ENCODE measurements at regions not wholly inside any gene's neighbourhood (a gene's known extent, or its start where the extent isn't known, plus 50 kb on each side); places are given as distances from the start of the nearest gene placed in this dataset.

DNA sequence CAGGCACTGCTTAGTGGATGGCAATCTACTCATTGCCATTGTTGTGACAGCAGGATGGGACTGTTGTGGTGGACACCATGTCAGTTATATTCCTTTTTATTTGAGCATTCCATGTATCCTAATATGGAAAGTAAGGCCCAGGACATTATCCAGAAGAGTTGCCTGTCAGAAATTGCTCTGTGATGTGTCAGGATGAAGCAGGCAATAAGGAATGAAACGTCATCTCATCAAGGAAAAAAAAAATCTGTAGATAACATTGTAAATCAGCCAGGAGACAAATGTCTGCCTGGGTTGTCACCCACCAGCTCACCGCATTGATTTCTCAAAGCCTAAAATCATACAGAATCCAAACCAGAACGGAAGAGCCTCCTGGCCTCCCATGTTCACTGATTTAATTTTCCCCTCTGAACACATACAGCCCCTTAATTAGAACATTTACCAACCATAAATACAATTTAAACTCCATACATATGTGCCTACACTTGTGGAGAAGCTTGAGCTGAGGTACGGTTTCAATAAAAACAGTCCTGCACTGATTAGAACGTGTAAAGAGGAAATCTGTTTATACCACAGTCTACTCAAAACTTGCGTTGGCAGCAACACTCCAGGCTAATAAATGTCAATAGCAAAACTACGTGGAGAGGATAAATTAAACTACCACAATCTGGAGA lies 73.9 kb downstream of the FOXD1 start:
- ATAC-seq (ENCODE audit: low read depth) = peak; percentile 26
- Histone ChIP-seq H2AK5ac (ENCODE audit: low read depth, low read length) (peak overlapping the region; percentile 98), H3K9me1 (ENCODE audit: insufficient read depth, low read length) (peaks cover 27% of the 10 kb centered on the region), H3K4me2 (ENCODE audit: low read depth, low read length) (peak overlapping the region; percentile 24; the same call in 1 of the 2 replicates), H3K36me3 (ENCODE audit: control insufficient read depth, insufficient read depth, low read length) (no peaks in the 10 kb centered on the region), H2BK5ac (ENCODE audit: low read depth, low read length, poor library complexity, severe bottlenecking) (peak overlapping the region; percentile 95), H3K27ac (ENCODE audit: insufficient read depth, low read length) (peak overlapping the region; percentile 52; the same call in 1 of the 2 replicates), H3K56ac (ENCODE audit: extremely low read depth, insufficient read depth, low read length) (peak overlapping the region; percentile 88), H2BK20ac (ENCODE audit: low read depth, low read length) (peak overlapping the region; percentile 99), H2AFZ (replicated peaks; ENCODE audit: low read length, poor library complexity) (peak overlapping the region; percentile 70), H3K18ac (ENCODE audit: low read depth, low read length) (peak overlapping the region; percentile 80; the same call in 1 of the 2 replicates), H3K14ac (replicated peaks; ENCODE audit: low read depth, low read length) (peak overlapping the region; percentile 97), H3K79me1 (ENCODE audit: low read depth in 1 of 2, low read length in 2 of 2) (peaks cover 3 to 38% of the 10 kb centered on the region in 2 experiments; a peak in 3 of 4 replicates), H4K8ac (ENCODE audit: low read depth in 2 of 2, low read length in 2 of 2) (peak overlapping the region; percentile 82 to 95), H4K5ac (ENCODE audit: low read depth, low read length) (peak overlapping the region; percentile 83; the same call in 1 of the 2 replicates), H2BK15ac (ENCODE audit: low read depth, low read length) (peak overlapping the region; percentile 88; the same call in 2 of the 3 replicates), H3K4me3 (ENCODE audit: insufficient read depth, low read depth, low read length) (no peak overlapping the region), H3K9me3 (ENCODE audit: control insufficient read depth, insufficient read depth, low read length) (no peaks in the 10 kb centered on the region), H3K27me3 (ENCODE audit: control insufficient read depth, insufficient read depth, low read length) (no peaks in the 10 kb centered on the region), H3K4ac (ENCODE audit: low read depth, low read length) (peak overlapping the region; percentile 99), H4K20me1 (ENCODE audit: insufficient read depth, low read length) (peaks cover 4% of the 10 kb centered on the region; the same call in 1 of the 2 replicates), H2AK9ac (replicated peaks; ENCODE audit: low read depth, low read length, poor library complexity) (no peak overlapping the region), H2BK120ac (ENCODE audit: low read depth, low read length) (peak overlapping the region; percentile 99), H3K9ac (ENCODE audit: low read depth, low read length) (no peak overlapping the region; the same call in 1 of the 2 replicates), H3K4me1 (ENCODE audit: control insufficient read depth, insufficient read depth, low read length) (peaks cover 31% of the 10 kb centered on the region), H4K91ac (ENCODE audit: insufficient read depth, low read depth, low read length) (peak overlapping the region; percentile 94), H3K23ac (ENCODE audit: low read depth, low read length) (peak overlapping the region; percentile 95)
- DNase-seq = peak; percentile 88
- dilution Hi-C loops (cut with HindIII; ENCODE audit: low sequenced_read_pairs, unreplicated experiment) (no loop called here), in situ Hi-C loops (cut with MboI; ENCODE audit: low sequenced_read_pairs) (no loop called here), intact Hi-C loops (cut with micrococcal nuclease) (no loop called here)
- ChIA-PET CTCF (interaction anchor here (0.6 kb wide), 1 partner anchor 74 kb away, joined by 5 read pairs; the partner anchor contains the start of gene FOXD1), POLR2A (ENCODE audit: unreplicated experiment) (no interaction called here)
- peak; percentile 47; the same call in 1 of the 2 replicates for TF ChIP-seq MAFK (IDR thresholded peaks at IDR 0.05; ENCODE audit: low read depth, low read length)
- TF ChIP-seq FOS (IDR thresholded peaks at IDR 0.05; ENCODE audit: low read depth, low read length) = peak; percentile 38
- peak; percentile 38; the same call in 1 of the 2 replicates for TF ChIP-seq NFE2L2 (IDR thresholded peaks at IDR 0.05; ENCODE audit: low read depth, low read length)
- TF ChIP-seq SMC3 (IDR thresholded peaks at IDR 0.05; ENCODE audit: low read depth, low read length) = no peak
- peak; percentile 35; the same call in 1 of the 2 replicates for TF ChIP-seq POLR2A (IDR thresholded peaks at IDR 0.05; ENCODE audit: low read depth, low read length)
- WGBS, 2 experiments (ENCODE audit: extremely low coverage in 2 of 2, insufficient read length in 1 of 2) = 0% methylated on average over 2 of the region's 7 CpGs; no CpG with 5 or more reads in 1 of the 2 experiments
- no TSS peak for BruUV-seq (replicated peaks)

Measured in IMR-90 (cell line).